Ovary (tissue), 3 donors: ENCODE measurements at regions not wholly inside any gene's neighbourhood (a gene's known extent, or its start where the extent isn't known, plus 50 kb on each side); places are given as distances from the start of the nearest gene placed in this dataset.

Experiments
- POLR2A ChIP-seq: fragments of 450-650 bp; IDR thresholded peaks from one replicate; pipeline ENCODE4 v1.6.1; 2017; ENCODE audit warnings: antibody characterized with exemption, mild to moderate bottlenecking, moderate library complexity
- TF ChIP-seq, protein P1 (sequence below), 3 donors: fragments of 450-650 bp in 2 of 3; fragments of 200-600 bp in 1 of 3; IDR thresholded peaks; one replicate each; pipeline versions ENCODE4 v1.5.1 to v1.8.0; 2016 to 2022; ENCODE audit warnings: antibody characterized with exemption in 3 of 3, mild to moderate bottlenecking in 1 of 3
- donor health status: DM: no; HTN: no; CAD: no.

DNA sequence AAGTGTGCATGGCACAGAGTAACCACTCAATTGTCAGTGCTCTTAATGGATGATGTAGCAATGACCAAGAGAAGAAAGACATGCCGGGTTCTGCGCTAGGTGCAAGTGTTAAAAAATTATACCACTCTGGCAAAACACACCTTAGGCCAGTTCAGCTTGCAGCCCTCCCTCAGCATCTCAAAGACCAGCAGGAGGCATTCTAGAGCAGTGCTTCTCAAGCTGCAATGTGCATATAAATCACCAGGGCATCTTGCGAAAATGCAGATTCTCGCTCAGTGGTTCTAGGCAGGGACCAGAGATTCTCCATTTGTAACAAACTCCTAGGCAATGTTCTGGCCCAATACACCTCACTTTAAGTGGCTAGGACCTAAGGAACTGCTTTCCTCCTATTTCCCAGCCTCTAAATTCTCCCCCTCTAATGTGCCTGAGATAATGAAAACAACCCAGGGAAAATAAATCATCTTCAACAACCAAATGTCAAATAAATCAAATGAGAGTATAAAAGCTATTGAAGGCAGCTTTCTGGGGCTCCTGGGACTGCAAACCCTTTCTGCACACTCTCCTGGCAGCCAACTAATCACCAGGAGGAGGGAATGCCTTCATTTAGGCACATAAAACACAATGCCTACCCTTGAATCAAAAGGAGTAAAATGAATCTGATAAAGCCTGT lies 337.2 kb upstream of the API5 start:
- TF ChIP-seq, protein P1, sequence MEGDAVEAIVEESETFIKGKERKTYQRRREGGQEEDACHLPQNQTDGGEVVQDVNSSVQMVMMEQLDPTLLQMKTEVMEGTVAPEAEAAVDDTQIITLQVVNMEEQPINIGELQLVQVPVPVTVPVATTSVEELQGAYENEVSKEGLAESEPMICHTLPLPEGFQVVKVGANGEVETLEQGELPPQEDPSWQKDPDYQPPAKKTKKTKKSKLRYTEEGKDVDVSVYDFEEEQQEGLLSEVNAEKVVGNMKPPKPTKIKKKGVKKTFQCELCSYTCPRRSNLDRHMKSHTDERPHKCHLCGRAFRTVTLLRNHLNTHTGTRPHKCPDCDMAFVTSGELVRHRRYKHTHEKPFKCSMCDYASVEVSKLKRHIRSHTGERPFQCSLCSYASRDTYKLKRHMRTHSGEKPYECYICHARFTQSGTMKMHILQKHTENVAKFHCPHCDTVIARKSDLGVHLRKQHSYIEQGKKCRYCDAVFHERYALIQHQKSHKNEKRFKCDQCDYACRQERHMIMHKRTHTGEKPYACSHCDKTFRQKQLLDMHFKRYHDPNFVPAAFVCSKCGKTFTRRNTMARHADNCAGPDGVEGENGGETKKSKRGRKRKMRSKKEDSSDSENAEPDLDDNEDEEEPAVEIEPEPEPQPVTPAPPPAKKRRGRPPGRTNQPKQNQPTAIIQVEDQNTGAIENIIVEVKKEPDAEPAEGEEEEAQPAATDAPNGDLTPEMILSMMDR (IDR thresholded peaks at IDR 0.05), result no peak
- TF ChIP-seq POLR2A, result no peak
